Spinal cord (tissue), 9 donors: ENCODE measurements at regions not wholly inside any gene's neighbourhood (a gene's known extent, or its start where the extent isn't known, plus 50 kb on each side); places are given as distances from the start of the nearest gene placed in this dataset.

Experiments
- DNase-seq, 6 donors: peaks; one replicate each; pipeline versions ENCODE4 v3.0.0 to v3.0.0-alpha.2; 2013 to 2015; ENCODE audit warnings: low spot score in 6 of 6, low read depth in 4 of 6
- H3K27ac ChIP-seq: one replicate; pipeline ENCODE4 v1.5.1; 2013; ENCODE audit warnings: low read depth, low read length, control low read depth
- H3K27me3 ChIP-seq: one replicate; pipeline ENCODE4 v1.6.1; 2013; ENCODE audit warnings: low read length; ENCODE audit not compliant: control insufficient read depth, insufficient read depth
- H3K36me3 ChIP-seq: one replicate; pipeline ENCODE4 v1.6.1; 2013; ENCODE audit warnings: low read length; ENCODE audit not compliant: control insufficient read depth, insufficient read depth
- H3K4me1 ChIP-seq: one replicate; pipeline ENCODE4 v1.6.1; 2013; ENCODE audit warnings: low read length; ENCODE audit not compliant: control insufficient read depth, insufficient read depth
- H3K4me3 ChIP-seq: one replicate; pipeline ENCODE4 v1.5.1; 2013; ENCODE audit warnings: low read depth, low read length, control low read depth
- H3K9me3 ChIP-seq: one replicate; pipeline ENCODE4 v1.6.1; 2013; ENCODE audit warnings: low read length; ENCODE audit not compliant: control insufficient read depth, insufficient read depth
- WGBS: methylation state at CpG from one replicate; pipeline ENCODE4 v1.1.5; 2013; ENCODE audit warnings: missing lambda C conversion rate; ENCODE audit not compliant: insufficient coverage; 5-methylcytosine and 5-hydroxymethylcytosine counted together
- donor health status: healthy.

- Histone ChIP-seq H3K4me1 (no peaks in the 10 kb centered on the region), H3K27me3 (no peaks in the 10 kb centered on the region), H3K36me3 (no peaks in the 10 kb centered on the region), H3K27ac (no peak overlapping the region), H3K4me3 (no peak overlapping the region), H3K9me3 (no peaks in the 10 kb centered on the region)
- peak in 1 of 6 donors; percentile 32 for DNase-seq
- 71% methylated on average over 1 of the region's 3 CpGs for WGBS
Observed at GRCh38 chr11:87974797-87975196, 200.4 kb downstream of the RAB38 start.

GRCh38 chr11:87972133-87972532 is 203.1 kb downstream of the RAB38 start:
- Histone ChIP-seq H3K27me3 (no peaks in the 10 kb centered on the region), H3K4me1 (no peaks in the 10 kb centered on the region), H3K4me3 (no peak overlapping the region), H3K27ac (no peak overlapping the region), H3K36me3 (no peaks in the 10 kb centered on the region), H3K9me3 (no peaks in the 10 kb centered on the region)
- DNase-seq: no peak
- no CpG with 5 or more reads among the region's 4 CpGs for WGBS

DNA sequence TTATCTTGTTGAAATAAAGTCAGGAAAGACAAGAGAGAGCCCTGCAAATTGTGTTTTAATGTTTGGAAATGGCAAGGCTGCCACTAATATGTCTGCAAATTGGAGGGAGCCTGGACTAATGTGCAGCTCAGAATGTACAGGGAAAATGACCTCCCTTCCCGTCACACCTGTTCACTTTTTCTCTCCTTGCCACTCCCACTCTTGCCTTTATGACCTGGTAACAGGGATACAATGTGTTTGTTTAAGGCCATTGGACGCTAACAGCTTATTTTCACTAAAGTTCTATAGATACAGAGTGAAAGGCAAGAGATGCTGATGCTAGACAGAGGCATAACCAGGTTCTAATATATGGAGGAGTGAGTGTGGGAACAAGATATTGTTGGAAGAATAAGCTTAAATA is 203.9 kb downstream of the RAB38 start:
- DNase-seq: no peak
- Histone ChIP-seq H3K36me3 (no peaks in the 10 kb centered on the region), H3K27ac (no peak overlapping the region), H3K9me3 (no peaks in the 10 kb centered on the region), H3K27me3 (no peaks in the 10 kb centered on the region), H3K4me1 (no peaks in the 10 kb centered on the region), H3K4me3 (no peak overlapping the region)
- WGBS: no CpG with 5 or more reads among the region's 2 CpGs

DNA sequence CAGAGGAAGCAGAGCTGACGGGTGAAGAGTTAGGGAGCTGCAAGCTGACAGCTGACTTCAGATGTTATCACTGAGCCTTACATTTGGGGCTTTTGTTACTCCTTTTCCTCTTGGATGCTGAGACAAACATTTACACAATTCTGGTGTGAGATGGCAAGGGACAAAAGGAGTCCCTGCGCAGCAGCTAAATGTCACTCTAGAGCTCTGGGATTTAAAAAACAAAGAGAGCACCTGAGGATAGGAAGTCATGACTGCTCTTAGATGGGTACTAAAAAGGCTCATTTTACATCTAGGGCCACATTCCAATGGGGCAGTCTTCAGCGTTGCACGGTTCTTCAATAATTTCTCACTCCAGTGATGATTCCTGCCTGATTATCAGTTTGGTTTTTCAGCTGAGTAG is 204.5 kb downstream of the RAB38 start:
- Histone ChIP-seq H3K4me3 (no peak overlapping the region), H3K27me3 (no peaks in the 10 kb centered on the region), H3K27ac (no peak overlapping the region), H3K9me3 (no peaks in the 10 kb centered on the region), H3K36me3 (no peaks in the 10 kb centered on the region), H3K4me1 (no peaks in the 10 kb centered on the region)
- no peak for DNase-seq
- 100% methylated on average over 2 of the region's 4 CpGs for WGBS

DNA sequence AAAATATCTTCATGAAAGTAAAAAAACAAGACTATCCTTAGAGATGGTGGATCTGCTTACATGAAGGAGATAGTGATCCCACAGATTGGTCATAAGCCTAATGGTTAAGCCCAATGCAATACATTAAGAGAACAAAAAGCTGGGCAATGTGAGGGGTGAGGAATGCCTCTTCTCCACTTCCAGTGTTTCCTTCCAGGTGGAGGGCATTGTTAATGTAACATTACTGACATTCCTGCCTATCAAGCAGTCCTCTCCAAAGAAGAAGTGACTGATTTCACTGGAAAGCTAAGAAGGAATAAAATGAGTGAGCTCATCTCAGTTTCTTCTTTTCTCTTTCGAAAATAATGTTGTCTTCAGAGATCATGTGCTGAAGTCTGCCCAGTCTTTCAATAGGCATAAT is 207.8 kb downstream of the RAB38 start:
- Histone ChIP-seq H3K27ac (no peak overlapping the region), H3K9me3 (no peaks in the 10 kb centered on the region), H3K4me1 (no peaks in the 10 kb centered on the region), H3K4me3 (no peak overlapping the region), H3K36me3 (no peaks in the 10 kb centered on the region), H3K27me3 (no peaks in the 10 kb centered on the region)
- no peak for DNase-seq
- WGBS: no CpG with 5 or more reads among the region's 1 CpG

DNA sequence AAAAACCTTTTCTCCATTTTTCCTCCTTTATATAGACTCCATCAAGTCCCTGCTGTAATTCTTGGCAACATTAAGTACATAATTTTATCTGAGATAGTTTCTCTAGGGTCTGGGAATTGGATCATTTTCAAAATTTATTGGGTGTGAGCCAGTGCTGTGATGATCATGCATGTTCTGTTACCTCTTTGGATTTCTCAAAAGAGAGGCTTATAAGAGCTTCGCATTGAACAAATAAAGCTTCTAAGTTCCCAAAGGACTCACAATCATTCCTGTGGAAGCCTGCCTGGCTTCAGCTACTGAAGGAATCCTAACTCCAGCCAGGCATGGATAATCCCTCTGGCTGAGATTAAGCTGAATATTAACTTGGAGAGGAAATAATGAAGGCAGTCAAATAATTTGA is 208.5 kb downstream of the RAB38 start:
- WGBS: 80% methylated on average over 1 of the region's 1 CpG
- DNase-seq: peak in 3 of 6 donors; percentile 23 to 89 (median 74)
- Histone ChIP-seq H3K36me3 (no peaks in the 10 kb centered on the region), H3K4me1 (no peaks in the 10 kb centered on the region), H3K9me3 (no peaks in the 10 kb centered on the region), H3K4me3 (no peak overlapping the region), H3K27ac (no peak overlapping the region), H3K27me3 (no peaks in the 10 kb centered on the region)

- no peak for DNase-seq
- Histone ChIP-seq H3K4me3 (no peak overlapping the region), H3K9me3 (no peaks in the 10 kb centered on the region), H3K4me1 (no peaks in the 10 kb centered on the region), H3K36me3 (no peaks in the 10 kb centered on the region), H3K27ac (no peak overlapping the region), H3K27me3 (no peaks in the 10 kb centered on the region)
Observed at GRCh38 chr11:87966216-87966615, 209.0 kb downstream of the RAB38 start.

- no peak for DNase-seq
- H3K4me1 ChIP-seq: no peaks in the 10 kb centered on the region
- H3K27ac ChIP-seq: no peak overlapping the region
- H3K9me3 ChIP-seq: no peaks in the 10 kb centered on the region
- WGBS: no CpG with 5 or more reads among the region's 1 CpG
- no peaks in the 10 kb centered on the region for H3K36me3 ChIP-seq
- H3K27me3 ChIP-seq: no peaks in the 10 kb centered on the region
- no peak overlapping the region for H3K4me3 ChIP-seq
Observed at GRCh38 chr11:87961606-87962005, 213.6 kb downstream of the RAB38 start.

- Histone ChIP-seq H3K9me3 (no peaks in the 10 kb centered on the region), H3K36me3 (no peaks in the 10 kb centered on the region), H3K27ac (no peak overlapping the region), H3K4me3 (no peak overlapping the region), H3K4me1 (no peaks in the 10 kb centered on the region), H3K27me3 (no peaks in the 10 kb centered on the region)
- no peak for DNase-seq
- WGBS: no CpG with 5 or more reads among the region's 4 CpGs
Observed at GRCh38 chr11:87957961-87958360, 217.3 kb downstream of the RAB38 start.

DNA sequence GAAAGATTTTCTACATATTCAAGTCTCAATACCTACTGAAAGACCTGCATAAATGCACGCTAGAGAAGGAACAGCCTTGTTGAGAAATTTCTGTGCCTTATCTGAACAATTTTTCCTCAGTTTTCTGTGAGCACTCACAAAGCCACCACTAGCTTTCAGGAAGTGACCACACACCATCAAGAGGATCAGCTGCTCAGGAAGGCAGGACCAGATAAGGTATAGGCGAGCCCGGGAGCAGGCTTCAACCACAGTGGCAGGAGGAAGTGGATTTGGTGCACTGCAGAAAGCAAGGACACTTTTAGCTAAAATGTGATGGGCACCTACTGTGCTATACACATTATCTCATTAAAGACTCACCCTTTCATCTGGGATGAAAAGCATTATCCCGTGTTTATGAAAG is 220.8 kb downstream of the RAB38 start:
- Histone ChIP-seq H3K4me1 (no peaks in the 10 kb centered on the region), H3K36me3 (no peaks in the 10 kb centered on the region), H3K9me3 (no peaks in the 10 kb centered on the region), H3K27ac (no peak overlapping the region), H3K4me3 (no peak overlapping the region), H3K27me3 (no peaks in the 10 kb centered on the region)
- no peak for DNase-seq
- WGBS: 73% methylated on average over 3 of the region's 4 CpGs
